Right atrium auricular region (tissue), 2 donors: ENCODE measurements at regions not wholly inside any gene's neighbourhood (a gene's known extent, or its start where the extent isn't known, plus 50 kb on each side); places are given as distances from the start of the nearest gene placed in this dataset.

Experiments
- DNase-seq: peaks from one replicate; pipeline ENCODE4 v3.0.0-alpha.2; 2019; ENCODE audit warnings: low spot score
- H3K27ac ChIP-seq, 2 donors: fragments of 200-600 bp; sonication (generic); 1 replicate in 1 of 2; 2 replicates in 1 of 2; pipeline ENCODE4 v1.5.1; 2016 to 2019
- H3K27me3 ChIP-seq, 2 donors: fragments of 200-600 bp; sonication (generic); one replicate each; pipeline versions ENCODE4 v1.5.1 to v1.6.0; 2017 to 2019
- H3K36me3 ChIP-seq: fragments of 200-600 bp; sonication (generic); one replicate; pipeline ENCODE4 v1.5.1; 2016
- H3K4me1 ChIP-seq, 2 donors: fragments of 200-600 bp; sonication (generic); one replicate each; pipeline versions ENCODE4 v1.5.1 to v1.6.0; 2017 to 2019
- H3K4me3 ChIP-seq, 2 donors: fragments of 200-600 bp; sonication (generic); 1 replicate in 1 of 2; 2 replicates in 1 of 2; pipeline ENCODE4 v1.5.1; 2017 to 2019; ENCODE audit warnings: mild to moderate bottlenecking in 1 of 2, moderate library complexity in 1 of 2
- H3K9me3 ChIP-seq, 2 donors: fragments of 200-600 bp; sonication (generic); one replicate each; pipeline ENCODE4 v1.5.1; 2019
- TF ChIP-seq, protein P1 (sequence below), 2 donors: fragments of 200-600 bp; sonication (generic); IDR thresholded peaks; one replicate each; pipeline ENCODE4 v1.5.1; 2019; ENCODE audit warnings: antibody characterized with exemption in 2 of 2

- DNase-seq, result no peak
- H3K27ac ChIP-seq, result no peak overlapping the region
- H3K27me3 ChIP-seq, result no peaks in the 10 kb centered on the region
- H3K9me3 ChIP-seq, result no peaks in the 10 kb centered on the region
- no peaks in the 10 kb centered on the region for H3K4me1 ChIP-seq
- H3K4me3 ChIP-seq, result no peak overlapping the region
- no peaks in the 10 kb centered on the region for H3K36me3 ChIP-seq
- TF ChIP-seq, protein P1, sequence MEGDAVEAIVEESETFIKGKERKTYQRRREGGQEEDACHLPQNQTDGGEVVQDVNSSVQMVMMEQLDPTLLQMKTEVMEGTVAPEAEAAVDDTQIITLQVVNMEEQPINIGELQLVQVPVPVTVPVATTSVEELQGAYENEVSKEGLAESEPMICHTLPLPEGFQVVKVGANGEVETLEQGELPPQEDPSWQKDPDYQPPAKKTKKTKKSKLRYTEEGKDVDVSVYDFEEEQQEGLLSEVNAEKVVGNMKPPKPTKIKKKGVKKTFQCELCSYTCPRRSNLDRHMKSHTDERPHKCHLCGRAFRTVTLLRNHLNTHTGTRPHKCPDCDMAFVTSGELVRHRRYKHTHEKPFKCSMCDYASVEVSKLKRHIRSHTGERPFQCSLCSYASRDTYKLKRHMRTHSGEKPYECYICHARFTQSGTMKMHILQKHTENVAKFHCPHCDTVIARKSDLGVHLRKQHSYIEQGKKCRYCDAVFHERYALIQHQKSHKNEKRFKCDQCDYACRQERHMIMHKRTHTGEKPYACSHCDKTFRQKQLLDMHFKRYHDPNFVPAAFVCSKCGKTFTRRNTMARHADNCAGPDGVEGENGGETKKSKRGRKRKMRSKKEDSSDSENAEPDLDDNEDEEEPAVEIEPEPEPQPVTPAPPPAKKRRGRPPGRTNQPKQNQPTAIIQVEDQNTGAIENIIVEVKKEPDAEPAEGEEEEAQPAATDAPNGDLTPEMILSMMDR (IDR thresholded peaks at IDR 0.05), result no peak
These were observed 560.6 kb downstream of the PDCD6IP start for GRCh38 chr3:34359064-34359463.

DNA sequence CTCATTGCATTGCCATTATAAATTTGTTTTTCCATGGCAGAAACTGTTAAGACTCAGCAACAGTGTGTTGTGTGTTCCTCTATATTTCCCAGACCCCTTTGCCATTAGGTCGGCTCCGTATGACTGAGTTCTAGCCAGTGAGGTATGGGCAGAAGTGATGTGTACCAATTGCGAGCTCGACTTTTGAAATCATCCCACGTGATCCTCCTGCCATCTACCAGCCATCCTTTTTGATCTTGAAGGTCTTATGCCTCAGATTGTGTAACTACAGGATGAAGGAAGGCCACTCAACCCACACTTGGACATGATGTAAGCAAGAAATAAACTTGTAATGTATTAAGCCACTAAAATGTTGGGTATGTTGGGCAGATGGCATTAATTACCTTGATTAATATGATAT, 562.3 kb downstream of the PDCD6IP start:
- no peak overlapping the region for H3K4me3 ChIP-seq
- no peaks in the 10 kb centered on the region for H3K36me3 ChIP-seq
- no peaks in the 10 kb centered on the region for H3K4me1 ChIP-seq
- no peaks in the 10 kb centered on the region for H3K9me3 ChIP-seq
- DNase-seq, result no peak
- H3K27me3 ChIP-seq, result no peaks in the 10 kb centered on the region
- TF ChIP-seq, protein P1 (IDR thresholded peaks at IDR 0.05), result no peak
- no peak overlapping the region for H3K27ac ChIP-seq

- TF ChIP-seq, protein P1 (IDR thresholded peaks at IDR 0.05), result no peak
- H3K4me3 ChIP-seq, result no peak overlapping the region
- H3K9me3 ChIP-seq, result no peaks in the 10 kb centered on the region
- no peak for DNase-seq
- H3K27me3 ChIP-seq, result no peaks in the 10 kb centered on the region
- H3K36me3 ChIP-seq, result no peaks in the 10 kb centered on the region
- H3K27ac ChIP-seq, result no peak overlapping the region
- no peaks in the 10 kb centered on the region for H3K4me1 ChIP-seq
These were observed 563.5 kb downstream of the PDCD6IP start for GRCh38 chr3:34361921-34362320.

GRCh38 chr3:34362910-34363309, 564.5 kb downstream of the PDCD6IP start:
- no peak for DNase-seq
- H3K9me3 ChIP-seq, result no peaks in the 10 kb centered on the region
- no peak overlapping the region for H3K4me3 ChIP-seq
- no peaks in the 10 kb centered on the region for H3K4me1 ChIP-seq
- TF ChIP-seq, protein P1 (IDR thresholded peaks at IDR 0.05), result no peak
- H3K27me3 ChIP-seq, result no peaks in the 10 kb centered on the region
- H3K36me3 ChIP-seq, result no peaks in the 10 kb centered on the region
- H3K27ac ChIP-seq, result no peak overlapping the region

- H3K4me1 ChIP-seq, result no peaks in the 10 kb centered on the region
- no peaks in the 10 kb centered on the region for H3K9me3 ChIP-seq
- H3K27me3 ChIP-seq, result no peaks in the 10 kb centered on the region
- DNase-seq, result no peak
- no peak overlapping the region for H3K27ac ChIP-seq
- no peak overlapping the region for H3K4me3 ChIP-seq
- no peaks in the 10 kb centered on the region for H3K36me3 ChIP-seq
- TF ChIP-seq, protein P1 (IDR thresholded peaks at IDR 0.05), result no peak
These were observed 565.5 kb downstream of the PDCD6IP start for GRCh38 chr3:34363881-34364280.

GRCh38 chr3:34364335-34364734, 565.9 kb downstream of the PDCD6IP start:
- H3K4me1 ChIP-seq, result no peaks in the 10 kb centered on the region
- DNase-seq, result no peak
- H3K27me3 ChIP-seq, result no peaks in the 10 kb centered on the region
- H3K4me3 ChIP-seq, result no peak overlapping the region
- H3K27ac ChIP-seq, result no peak overlapping the region
- H3K36me3 ChIP-seq, result no peaks in the 10 kb centered on the region
- H3K9me3 ChIP-seq, result no peaks in the 10 kb centered on the region
- TF ChIP-seq, protein P1 (IDR thresholded peaks at IDR 0.05), result no peak
